Epithelial cell of proximal tubule (primary cell): ENCODE measurements at regions not wholly inside any gene's neighbourhood (a gene's known extent, or its start where the extent isn't known, plus 50 kb on each side); places are given as distances from the start of the nearest gene placed in this dataset.

Source experiments
- DNase-seq: peaks from one replicate; pipeline ENCODE4 v3.0.0-alpha.2; 2011; ENCODE audit warnings: low read depth
- H3K4me3 ChIP-seq: 2 replicates; pipeline ENCODE4 v1.5.1; 2011; ENCODE audit warnings: low read depth, mild to moderate bottlenecking, low read length
- TF ChIP-seq, protein P1 (sequence below): conservative IDR thresholded peaks from 2 replicates; pipeline ENCODE4 v1.5.1; 2012; ENCODE audit warnings: low read depth, mild to moderate bottlenecking, low read length

DNA sequence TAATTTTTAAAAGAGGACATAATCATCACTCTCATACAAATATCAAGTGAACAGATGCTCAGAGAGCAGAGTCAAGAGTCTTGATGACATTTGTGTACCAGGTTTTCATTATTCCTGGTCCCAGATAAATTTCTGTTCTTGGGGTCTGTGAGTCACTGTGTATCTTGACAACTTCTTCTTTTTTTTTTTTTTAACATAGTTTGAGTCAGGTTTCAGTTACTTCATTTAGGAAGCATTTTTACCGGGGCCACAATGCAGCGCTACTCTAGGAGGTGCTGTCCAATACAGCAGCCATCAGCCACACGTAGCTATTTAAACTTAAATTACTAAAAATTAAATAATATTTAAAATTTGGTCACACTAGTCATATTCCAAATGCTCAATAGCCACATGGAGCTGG, 188.1 kb upstream of the SAMSN1 start:
- DNase-seq: no peak
- TF ChIP-seq, protein P1, sequence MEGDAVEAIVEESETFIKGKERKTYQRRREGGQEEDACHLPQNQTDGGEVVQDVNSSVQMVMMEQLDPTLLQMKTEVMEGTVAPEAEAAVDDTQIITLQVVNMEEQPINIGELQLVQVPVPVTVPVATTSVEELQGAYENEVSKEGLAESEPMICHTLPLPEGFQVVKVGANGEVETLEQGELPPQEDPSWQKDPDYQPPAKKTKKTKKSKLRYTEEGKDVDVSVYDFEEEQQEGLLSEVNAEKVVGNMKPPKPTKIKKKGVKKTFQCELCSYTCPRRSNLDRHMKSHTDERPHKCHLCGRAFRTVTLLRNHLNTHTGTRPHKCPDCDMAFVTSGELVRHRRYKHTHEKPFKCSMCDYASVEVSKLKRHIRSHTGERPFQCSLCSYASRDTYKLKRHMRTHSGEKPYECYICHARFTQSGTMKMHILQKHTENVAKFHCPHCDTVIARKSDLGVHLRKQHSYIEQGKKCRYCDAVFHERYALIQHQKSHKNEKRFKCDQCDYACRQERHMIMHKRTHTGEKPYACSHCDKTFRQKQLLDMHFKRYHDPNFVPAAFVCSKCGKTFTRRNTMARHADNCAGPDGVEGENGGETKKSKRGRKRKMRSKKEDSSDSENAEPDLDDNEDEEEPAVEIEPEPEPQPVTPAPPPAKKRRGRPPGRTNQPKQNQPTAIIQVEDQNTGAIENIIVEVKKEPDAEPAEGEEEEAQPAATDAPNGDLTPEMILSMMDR: no peak
- no peak overlapping the region for H3K4me3 ChIP-seq

DNA sequence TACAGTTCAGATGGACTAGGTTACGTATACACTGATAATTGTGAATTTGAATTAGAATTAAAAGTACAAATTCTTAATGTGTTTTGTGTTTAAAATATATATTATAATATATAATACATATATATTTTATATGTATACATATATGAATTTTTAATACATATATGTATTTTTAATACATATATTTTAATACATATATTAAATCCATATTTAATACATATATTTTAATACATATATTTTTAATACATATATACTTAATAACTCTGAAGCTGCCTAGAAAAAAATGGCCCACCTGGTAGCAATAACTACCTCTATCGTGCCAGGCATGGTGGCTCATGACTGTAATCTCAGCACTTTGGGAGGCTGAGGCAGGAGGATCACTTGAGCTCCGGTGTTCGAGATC, 179.1 kb upstream of the SAMSN1 start:
- no peak for DNase-seq
- H3K4me3 ChIP-seq: no peak overlapping the region
- TF ChIP-seq, protein P1: no peak

DNA sequence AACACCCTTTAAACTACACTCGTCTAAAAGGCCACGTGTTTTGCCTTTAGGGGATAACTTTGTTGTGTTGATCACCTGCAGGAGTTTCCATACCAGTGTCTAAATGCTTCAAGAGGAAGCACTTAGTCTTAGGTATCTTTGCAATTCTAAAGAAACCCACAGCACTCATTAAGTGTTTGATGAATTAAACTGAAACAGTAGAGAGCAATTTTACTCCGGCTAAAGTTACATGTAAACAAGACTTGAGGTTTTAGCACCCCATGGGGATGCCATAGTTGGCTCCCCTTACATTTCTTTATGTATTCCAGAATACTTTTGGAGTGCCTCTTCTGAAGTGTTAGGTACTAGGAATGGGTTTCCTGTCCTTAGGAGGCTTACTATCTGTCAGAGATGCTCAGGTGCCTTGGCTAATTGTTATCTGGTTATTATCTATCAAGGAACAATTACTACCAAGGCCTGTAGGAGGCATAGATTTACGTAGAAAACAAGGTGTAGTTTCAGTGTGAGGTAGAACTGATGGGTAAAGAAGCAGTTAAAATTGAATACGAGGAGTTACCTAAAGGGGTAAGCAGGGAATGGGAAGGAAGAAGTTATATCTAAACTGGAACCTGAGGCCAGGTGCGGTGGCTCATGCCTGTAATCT, 176.8 kb upstream of the SAMSN1 start:
- TF ChIP-seq, protein P1: no peak
- DNase-seq: no peak
- H3K4me3 ChIP-seq: no peak overlapping the region

DNA sequence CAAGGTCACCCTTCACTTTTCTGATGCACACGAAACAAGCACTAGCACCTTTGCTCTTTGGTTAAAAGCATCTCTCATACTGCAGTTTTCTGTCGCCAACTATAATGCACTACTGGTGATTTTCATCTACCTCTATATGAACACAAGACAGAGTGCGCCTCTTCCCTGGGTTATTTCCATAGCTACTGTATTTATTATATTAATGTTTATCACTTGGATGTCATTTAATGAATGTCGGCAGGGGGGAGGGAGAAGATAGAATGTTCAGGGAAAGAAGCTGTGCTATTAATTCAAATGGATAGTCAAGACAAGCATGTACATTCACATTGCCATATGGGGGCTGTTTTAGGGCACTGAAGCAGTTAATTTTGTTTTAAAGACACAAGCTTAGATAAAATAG, 174.1 kb upstream of the SAMSN1 start:
- no peak overlapping the region for H3K4me3 ChIP-seq
- no peak for DNase-seq
- TF ChIP-seq, protein P1: no peak

DNA sequence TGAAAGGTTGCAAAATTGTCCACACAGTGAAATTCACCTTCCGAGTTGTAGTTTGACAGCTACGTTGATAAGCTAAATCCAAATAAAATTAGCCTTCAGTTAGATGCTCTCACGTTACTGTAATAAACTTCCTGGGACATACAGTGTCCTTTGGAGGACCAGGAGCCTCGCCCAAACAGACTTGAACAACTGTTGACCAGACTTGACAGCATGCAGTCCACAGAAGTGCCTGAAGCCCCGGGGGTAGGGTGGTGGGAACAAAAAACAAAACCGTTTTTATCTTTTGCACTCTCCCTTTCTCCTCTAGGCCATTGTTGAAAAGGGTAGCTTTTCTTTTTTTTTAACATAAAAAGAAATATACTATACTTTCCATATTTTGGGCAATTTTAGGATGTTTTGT, 172.8 kb upstream of the SAMSN1 start:
- H3K4me3 ChIP-seq: no peak overlapping the region
- no peak for DNase-seq
- TF ChIP-seq, protein P1: no peak

DNA sequence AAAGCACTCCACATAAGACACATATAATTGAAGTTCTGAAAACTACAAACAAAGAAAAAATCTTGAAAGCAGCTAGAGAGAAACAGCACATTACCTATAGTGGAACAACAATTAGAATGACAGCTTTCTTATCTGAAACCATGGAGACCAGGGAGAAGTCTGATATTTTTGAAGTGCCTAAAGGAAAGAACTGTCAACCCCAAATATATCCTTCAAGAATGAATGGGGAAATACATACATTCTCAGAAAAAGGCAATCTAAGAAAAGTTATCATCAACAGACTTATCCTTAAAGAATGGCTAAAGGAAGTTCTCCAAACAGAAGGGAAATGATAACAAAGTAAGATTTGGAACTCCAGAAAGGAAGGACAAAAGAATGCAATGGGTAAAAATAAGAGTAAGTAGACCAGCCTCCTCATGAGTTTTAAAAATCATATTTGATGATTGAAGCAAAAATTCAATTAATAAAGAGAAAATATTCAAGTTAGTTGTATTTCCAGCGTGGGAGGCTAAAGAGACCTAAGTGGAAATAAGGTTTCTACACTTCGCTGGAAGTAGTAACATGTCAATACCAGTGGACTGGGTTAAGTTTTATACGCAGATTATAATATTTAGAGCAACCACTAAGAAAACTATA, 170.8 kb upstream of the SAMSN1 start:
- H3K4me3 ChIP-seq: no peak overlapping the region
- TF ChIP-seq, protein P1: no peak
- DNase-seq: no peak

DNA sequence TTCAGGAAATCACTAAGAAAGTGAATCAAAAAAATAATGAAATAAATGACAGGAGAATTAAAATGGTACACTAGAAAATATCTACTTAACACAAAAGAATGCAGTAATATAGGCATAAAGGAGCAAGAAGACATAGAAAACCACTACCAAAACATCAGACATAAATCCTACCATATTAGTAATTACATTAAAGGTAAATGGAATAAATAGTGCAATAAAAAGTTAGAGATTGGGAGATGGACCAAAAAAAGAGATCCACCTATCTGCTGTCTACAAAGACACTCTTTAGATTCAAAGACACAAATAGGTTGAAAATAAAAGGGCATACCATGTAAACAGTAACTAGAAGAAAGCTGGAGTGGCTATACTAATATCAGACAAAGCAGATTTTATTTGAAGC, 167.0 kb upstream of the SAMSN1 start:
- no peak overlapping the region for H3K4me3 ChIP-seq
- TF ChIP-seq, protein P1: no peak
- DNase-seq: no peak
